Activated CD8-positive, alpha-beta T cell treated with anti-CD3 and anti-CD28 coated beads for 36 hours (primary cell): ENCODE measurements at regions not wholly inside any gene's neighbourhood (a gene's known extent, or its start where the extent isn't known, plus 50 kb on each side); places are given as distances from the start of the nearest gene placed in this dataset.
"Not testable (repeated sequence)": the region's sequence is repeated elsewhere in the genome, so short reads cannot be mapped to it uniquely, and the experiment has no call there.

Experiments used
- ATAC-seq: fragments of 200-7000 bp; cut with Tn5 transposase; one replicate; pipeline ENCODE4 v1.10.0; 2021; ENCODE audit warnings: mild to moderate bottlenecking, moderate library complexity
- CTCF ChIA-PET: fragments of 350-600 bp; sonication (Branson Sonifier 250); formaldehyde crosslinking; loops from one replicate; lab custom pipeline; 2021; ENCODE audit warnings: antibody characterized with exemption; lab: Charles Lee
- POLR2A ChIA-PET: fragments of 350-600 bp; sonication (Branson Sonifier 250); formaldehyde crosslinking; loops from one replicate; lab custom pipeline; 2021; ENCODE audit warnings: antibody characterized with exemption; lab: Charles Lee
- DNase-seq: peaks from one replicate; pipeline ENCODE4 v3.0.0-alpha.2; 2020
- H3K27ac Mint-ChIP-seq: one replicate; pipeline ENCODE4 v1.8.0; 2021; ENCODE audit warnings: mild to moderate bottlenecking, mixed read lengths
- H3K27me3 Mint-ChIP-seq: one replicate; pipeline ENCODE4 v1.8.0; 2021; ENCODE audit warnings: mixed read lengths
- H3K36me3 Mint-ChIP-seq: one replicate; pipeline ENCODE4 v1.8.0; 2021; ENCODE audit warnings: low read depth, mixed read lengths
- H3K4me1 Mint-ChIP-seq: one replicate; pipeline ENCODE4 v1.8.0; 2021; ENCODE audit warnings: low read depth, mixed read lengths
- H3K4me3 Mint-ChIP-seq: one replicate; pipeline ENCODE4 v1.8.0; 2021; ENCODE audit warnings: mild to moderate bottlenecking, moderate library complexity, mixed read lengths
- H3K9me3 Mint-ChIP-seq: one replicate; pipeline ENCODE4 v1.8.0; 2021; ENCODE audit warnings: mixed read lengths
- intact Hi-C: fragments of 100-400 bp; cut with micrococcal nuclease; formaldehyde crosslinking; loops from one replicate; pipeline ENCODE4 v1.10.0; 2022
- TF ChIP-seq, protein P1 (sequence below): fragments of 200-600 bp; IDR thresholded peaks from one replicate; pipeline ENCODE4 v1.8.0; 2022; ENCODE audit warnings: antibody characterized with exemption, mild to moderate bottlenecking

DNA sequence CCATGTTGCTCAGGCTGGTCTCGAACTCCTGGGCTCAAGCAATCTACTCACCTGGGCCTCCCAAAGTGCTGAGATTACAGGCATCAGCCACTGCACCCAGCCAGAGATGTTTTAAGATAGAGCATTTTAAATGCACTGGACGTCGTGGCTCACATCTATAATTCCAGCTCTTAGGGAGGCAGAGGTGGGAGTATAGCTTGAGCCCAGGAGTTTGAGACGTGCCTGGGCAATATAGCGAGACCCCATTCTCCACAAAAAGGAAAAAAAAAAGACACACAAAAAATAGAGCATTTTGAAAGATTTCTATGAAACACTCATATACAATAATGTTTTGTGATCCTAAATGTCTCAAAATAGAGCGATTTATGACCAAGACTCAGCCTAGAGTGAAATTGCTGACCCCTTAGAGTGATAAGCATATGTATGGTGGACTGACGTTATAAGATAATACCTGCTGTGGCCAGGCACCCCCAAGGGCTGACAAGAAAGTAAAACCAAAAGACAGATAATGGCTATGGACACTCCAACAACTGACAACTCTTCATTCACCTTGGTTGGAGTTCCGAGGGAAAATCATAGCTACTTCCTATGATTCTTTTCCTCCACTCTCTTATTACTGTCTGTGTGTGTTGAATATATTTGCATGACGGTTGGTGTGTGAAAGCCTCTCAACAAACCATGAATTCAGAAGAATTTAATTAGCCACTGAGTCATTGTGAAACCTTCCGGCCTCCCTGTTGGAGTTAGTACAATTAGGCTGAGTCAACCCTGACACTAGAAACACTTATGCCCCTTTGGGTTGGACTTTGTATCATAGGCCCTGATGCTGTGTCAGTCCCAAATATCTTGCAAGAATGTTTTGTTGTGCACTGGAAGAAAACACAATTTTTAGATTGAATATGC is 526.5 kb upstream of the NUDT12 start:
- intact Hi-C loops, result no loop called here
- Mint-ChIP-seq H3K36me3 (no peaks in the 10 kb centered on the region), H3K9me3 (no peaks in the 10 kb centered on the region), H3K27ac (no peak overlapping the region), H3K4me3 (no peak overlapping the region), H3K27me3 (no peaks in the 10 kb centered on the region), H3K4me1 (no peaks in the 10 kb centered on the region)
- POLR2A ChIA-PET, result no interaction called here
- TF ChIP-seq, protein P1, sequence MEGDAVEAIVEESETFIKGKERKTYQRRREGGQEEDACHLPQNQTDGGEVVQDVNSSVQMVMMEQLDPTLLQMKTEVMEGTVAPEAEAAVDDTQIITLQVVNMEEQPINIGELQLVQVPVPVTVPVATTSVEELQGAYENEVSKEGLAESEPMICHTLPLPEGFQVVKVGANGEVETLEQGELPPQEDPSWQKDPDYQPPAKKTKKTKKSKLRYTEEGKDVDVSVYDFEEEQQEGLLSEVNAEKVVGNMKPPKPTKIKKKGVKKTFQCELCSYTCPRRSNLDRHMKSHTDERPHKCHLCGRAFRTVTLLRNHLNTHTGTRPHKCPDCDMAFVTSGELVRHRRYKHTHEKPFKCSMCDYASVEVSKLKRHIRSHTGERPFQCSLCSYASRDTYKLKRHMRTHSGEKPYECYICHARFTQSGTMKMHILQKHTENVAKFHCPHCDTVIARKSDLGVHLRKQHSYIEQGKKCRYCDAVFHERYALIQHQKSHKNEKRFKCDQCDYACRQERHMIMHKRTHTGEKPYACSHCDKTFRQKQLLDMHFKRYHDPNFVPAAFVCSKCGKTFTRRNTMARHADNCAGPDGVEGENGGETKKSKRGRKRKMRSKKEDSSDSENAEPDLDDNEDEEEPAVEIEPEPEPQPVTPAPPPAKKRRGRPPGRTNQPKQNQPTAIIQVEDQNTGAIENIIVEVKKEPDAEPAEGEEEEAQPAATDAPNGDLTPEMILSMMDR, result no peak
- ATAC-seq, result no peak
- CTCF ChIA-PET, result no interaction called here
- DNase-seq, result no peak

DNA sequence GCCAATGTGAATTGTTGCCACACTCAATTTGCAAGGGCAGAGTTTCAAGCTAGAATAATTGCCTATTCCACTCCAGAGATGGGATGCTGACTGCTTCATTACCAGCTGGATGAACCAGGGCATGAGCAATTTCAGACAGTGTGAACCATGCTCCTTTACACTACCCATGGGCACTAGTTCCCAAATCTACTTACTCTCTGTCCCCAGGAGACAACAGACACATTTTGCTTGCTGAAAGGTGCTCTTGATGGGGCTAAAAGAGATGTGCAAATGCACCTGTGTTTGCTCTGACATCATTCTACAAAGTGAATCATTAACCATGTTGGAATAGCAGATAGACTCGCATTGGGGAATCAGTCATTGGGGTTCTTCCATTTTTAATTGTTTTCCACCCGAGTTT is 522.3 kb upstream of the NUDT12 start:
- no peak overlapping the region for H3K27ac Mint-ChIP-seq
- no peaks in the 10 kb centered on the region for H3K36me3 Mint-ChIP-seq
- intact Hi-C loops, result no loop called here
- TF ChIP-seq, protein P1, result no peak
- peaks cover 4% of the 10 kb centered on the region for H3K9me3 Mint-ChIP-seq
- ChIA-PET POLR2A (no interaction called here), CTCF (no interaction called here)
- no peak overlapping the region for H3K4me3 Mint-ChIP-seq
- no peaks in the 10 kb centered on the region for H3K4me1 Mint-ChIP-seq
- DNase-seq, result no peak
- no peaks in the 10 kb centered on the region for H3K27me3 Mint-ChIP-seq
- no peak for ATAC-seq

DNA sequence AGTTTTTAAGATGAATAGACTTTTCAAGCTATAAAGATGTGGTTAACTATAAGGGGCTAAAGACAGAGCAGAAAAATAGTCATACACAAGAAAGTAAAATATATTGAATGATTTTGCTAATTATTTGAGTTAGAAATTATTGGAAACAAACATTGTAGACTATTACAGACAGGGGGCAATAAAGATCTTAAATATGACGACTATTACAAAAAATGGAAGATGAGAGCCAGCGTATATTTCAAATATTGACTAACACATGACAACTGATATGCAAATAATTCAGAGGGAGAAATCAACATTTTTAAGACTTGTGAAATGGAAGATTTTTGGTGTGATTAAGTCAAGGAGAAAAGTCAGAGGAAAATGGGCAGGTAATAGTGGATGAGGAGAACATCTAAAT is 520.2 kb upstream of the NUDT12 start:
- ChIA-PET POLR2A (interaction anchor here (0.7 kb wide), 1 partner anchor 126 kb away, joined by 3 read pairs; no protein-coding TSS in a partner anchor), CTCF (no interaction called here)
- Mint-ChIP-seq H3K4me1 (no peaks in the 10 kb centered on the region), H3K27me3 (no peaks in the 10 kb centered on the region), H3K9me3 (peaks cover 4% of the 10 kb centered on the region), H3K36me3 (no peaks in the 10 kb centered on the region), H3K27ac (no peak overlapping the region), H3K4me3 (no peak overlapping the region)
- TF ChIP-seq, protein P1, result no peak
- ATAC-seq (no peak), DNase-seq (no peak)
- intact Hi-C loops, result no loop called here

DNA sequence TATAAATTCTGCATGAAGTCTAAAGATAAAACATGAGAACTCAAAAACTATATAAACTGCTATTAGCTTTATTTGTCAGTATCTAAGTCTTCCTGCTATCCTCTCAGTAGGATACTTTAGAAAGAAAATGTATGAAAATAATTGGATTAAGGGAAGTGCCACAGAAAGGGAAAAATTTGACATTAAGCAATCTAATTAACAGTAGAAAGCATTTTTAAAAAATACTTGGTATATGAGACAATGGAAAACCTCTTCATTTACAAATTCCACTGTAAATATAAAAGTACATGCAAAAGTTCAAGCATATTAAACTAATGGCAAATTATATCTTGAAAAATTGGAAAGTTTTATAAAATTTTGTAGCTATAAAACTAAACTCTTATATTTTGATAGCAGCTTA is 518.6 kb upstream of the NUDT12 start:
- no peaks in the 10 kb centered on the region for H3K27me3 Mint-ChIP-seq
- no peak overlapping the region for H3K4me3 Mint-ChIP-seq
- TF ChIP-seq, protein P1, result no peak
- no peak for DNase-seq
- H3K4me1 Mint-ChIP-seq, result no peaks in the 10 kb centered on the region
- H3K9me3 Mint-ChIP-seq, result peaks cover 4% of the 10 kb centered on the region
- intact Hi-C loops, result no loop called here
- CTCF ChIA-PET, result no interaction called here
- no peak overlapping the region for H3K27ac Mint-ChIP-seq
- no peaks in the 10 kb centered on the region for H3K36me3 Mint-ChIP-seq
- no peak for ATAC-seq
- POLR2A ChIA-PET, result no interaction called here

DNA sequence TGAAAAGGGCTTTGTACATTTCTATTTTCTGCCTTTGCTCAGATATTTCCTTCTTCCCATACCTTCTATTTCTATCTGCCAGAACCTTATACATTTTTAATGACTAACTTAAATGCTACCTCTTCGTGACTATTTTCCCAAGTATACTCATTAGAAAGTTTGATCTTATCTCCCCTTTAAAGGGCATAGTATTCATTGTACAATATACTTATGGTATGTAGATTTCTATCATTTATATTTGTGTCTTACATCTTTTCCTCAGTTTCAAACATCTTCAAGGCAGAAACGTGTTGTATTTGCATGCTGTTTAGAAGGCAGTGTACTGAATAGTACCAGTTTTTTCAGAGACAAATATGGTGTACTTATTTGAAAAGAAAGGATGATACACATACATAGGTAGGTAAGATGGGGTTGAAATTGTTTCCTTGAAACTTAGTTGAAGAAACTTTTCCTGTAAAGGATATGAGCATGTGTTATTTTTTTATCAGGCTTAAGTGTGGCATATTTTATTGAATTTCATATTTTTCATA is 518.1 kb upstream of the NUDT12 start:
- no peak for ATAC-seq
- CTCF ChIA-PET, result no interaction called here

DNA sequence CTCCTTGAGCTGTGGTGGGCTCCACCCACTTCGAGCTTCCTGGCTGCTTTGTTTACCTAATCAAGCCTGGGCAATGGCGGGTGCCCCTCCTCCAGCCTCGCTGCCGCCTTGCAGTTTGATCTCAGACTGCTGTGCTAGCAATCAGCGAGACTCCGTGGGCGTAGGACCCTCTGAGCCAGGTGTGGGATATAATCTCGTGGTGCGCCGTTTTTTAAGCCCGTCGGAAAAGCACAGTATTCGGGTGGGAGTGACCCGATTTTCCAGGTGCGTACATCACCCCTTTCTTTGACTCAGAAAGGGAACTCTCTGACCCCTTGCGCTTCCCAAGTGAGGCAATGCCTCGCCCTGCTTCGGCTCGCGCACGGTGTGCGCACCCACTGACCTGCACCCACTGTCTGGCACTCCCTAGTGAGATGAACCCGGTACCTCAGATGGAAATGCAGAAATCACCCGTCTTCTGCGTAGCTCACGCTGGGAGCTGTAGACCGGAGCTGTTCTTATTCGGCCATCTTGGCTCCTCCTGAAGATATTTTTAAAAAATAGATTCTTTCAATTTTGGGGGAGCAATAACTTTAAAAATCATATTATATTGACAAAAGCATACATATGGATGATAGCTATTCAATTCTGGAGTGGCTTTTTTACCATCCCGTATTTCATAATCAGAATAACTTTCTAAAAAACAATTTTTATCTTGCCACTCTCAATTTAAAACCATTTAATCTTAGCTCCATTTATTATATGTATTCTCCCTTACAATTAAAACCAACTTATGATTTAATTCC is 517.5 kb upstream of the NUDT12 start:
- H3K9me3 Mint-ChIP-seq, CTCF ChIA-PET, ATAC-seq, H3K4me3 Mint-ChIP-seq, H3K27ac Mint-ChIP-seq, H3K27me3 Mint-ChIP-seq, intact Hi-C loops, H3K36me3 Mint-ChIP-seq, DNase-seq, H3K4me1 Mint-ChIP-seq, POLR2A ChIA-PET: not testable (repeated sequence)

More for the DNA sequence above, 518.1 kb upstream of the NUDT12 start:
- DNase-seq, result no peak
- Mint-ChIP-seq H3K36me3 (no peaks in the 10 kb centered on the region), H3K27ac (no peak overlapping the region), H3K9me3 (peaks cover 4% of the 10 kb centered on the region), H3K27me3 (no peaks in the 10 kb centered on the region), H3K4me3 (no peak overlapping the region), H3K4me1 (no peaks in the 10 kb centered on the region)
- TF ChIP-seq, protein P1, result no peak
- intact Hi-C loops, result no loop called here
- POLR2A ChIA-PET, result no interaction called here
